Activated T-cell treated with anti-CD3 and anti-CD28 coated beads, Interleukin-2, amount 50 U/mL, for 4 hours (primary cell): ENCODE measurements at regions not wholly inside any gene's neighbourhood (a gene's known extent, or its start where the extent isn't known, plus 50 kb on each side); places are given as distances from the start of the nearest gene placed in this dataset.

Experiments
- ATAC-seq, 2 donors: fragments of 200-7000 bp; cut with Tn5 transposase; one replicate each; pipeline ENCODE4 v1.10.0; 2021
- DNase-seq: peaks from one replicate; pipeline ENCODE4 v3.0.0-alpha.2; 2020
- H3K27me3 Mint-ChIP-seq: one replicate; pipeline ENCODE4 v1.8.0; 2021; ENCODE audit warnings: low read depth, mixed read lengths
- H3K36me3 Mint-ChIP-seq: one replicate; pipeline ENCODE4 v1.8.0; 2022; ENCODE audit warnings: mixed read lengths; ENCODE audit not compliant: insufficient read depth
- H3K4me1 Mint-ChIP-seq: one replicate; pipeline ENCODE4 v1.8.0; 2021; ENCODE audit warnings: low read depth, mixed read lengths
- H3K4me3 Mint-ChIP-seq: one replicate; pipeline ENCODE4 v1.8.0; 2021; ENCODE audit warnings: mild to moderate bottlenecking, moderate library complexity, mixed read lengths
- H3K9me3 Mint-ChIP-seq: one replicate; pipeline ENCODE4 v1.8.0; 2021; ENCODE audit warnings: mixed read lengths

DNA sequence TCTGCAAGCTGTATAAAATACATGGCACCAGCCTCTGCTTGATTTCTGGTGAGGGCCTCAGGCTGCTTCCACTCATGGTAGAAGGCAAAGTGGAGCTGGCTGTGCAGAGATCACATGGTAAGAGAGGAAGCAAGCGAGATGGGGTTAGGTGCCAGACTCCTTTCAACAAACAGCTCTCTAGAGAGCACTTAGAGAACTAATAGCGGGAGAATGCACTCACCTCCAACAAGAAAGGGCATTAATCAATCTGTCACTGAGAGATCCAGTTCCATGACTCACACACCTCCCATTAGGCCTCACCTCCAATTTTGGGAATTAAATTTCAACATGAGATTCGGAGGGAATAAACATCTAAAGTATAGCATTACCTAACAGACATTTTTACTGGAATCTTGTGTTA is 644.1 kb upstream of the ARRDC4 start:
- no peak overlapping the region for H3K4me3 Mint-ChIP-seq
- no peaks in the 10 kb centered on the region for H3K36me3 Mint-ChIP-seq
- no peak for ATAC-seq
- peaks cover 11% of the 10 kb centered on the region for H3K9me3 Mint-ChIP-seq
- H3K4me1 Mint-ChIP-seq = no peaks in the 10 kb centered on the region
- no peaks in the 10 kb centered on the region for H3K27me3 Mint-ChIP-seq
- no peak for DNase-seq

DNA sequence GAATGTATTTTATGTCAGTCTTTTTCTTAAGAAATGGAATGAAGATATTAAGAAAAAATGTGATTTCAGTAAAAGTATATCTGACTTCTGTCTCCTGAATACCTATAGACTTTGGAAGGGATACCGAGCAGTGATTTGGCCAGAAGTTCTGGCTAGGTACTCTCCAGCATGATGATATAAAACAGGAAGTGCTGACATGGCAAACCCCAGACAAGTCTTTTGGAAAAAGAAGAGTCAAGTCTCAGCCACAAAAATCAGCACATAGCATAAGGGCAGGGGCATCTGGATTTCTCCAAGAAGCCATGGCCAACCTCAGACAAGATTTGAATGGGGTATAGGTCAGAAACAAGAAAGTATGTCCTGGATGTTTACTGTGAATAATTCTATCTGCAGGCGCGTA is 643.3 kb upstream of the ARRDC4 start:
- H3K4me3 Mint-ChIP-seq = no peak overlapping the region
- no peaks in the 10 kb centered on the region for H3K36me3 Mint-ChIP-seq
- no peak for DNase-seq
- H3K27me3 Mint-ChIP-seq = no peaks in the 10 kb centered on the region
- ATAC-seq = no peak
- H3K9me3 Mint-ChIP-seq = peaks cover 10% of the 10 kb centered on the region
- no peaks in the 10 kb centered on the region for H3K4me1 Mint-ChIP-seq

DNA sequence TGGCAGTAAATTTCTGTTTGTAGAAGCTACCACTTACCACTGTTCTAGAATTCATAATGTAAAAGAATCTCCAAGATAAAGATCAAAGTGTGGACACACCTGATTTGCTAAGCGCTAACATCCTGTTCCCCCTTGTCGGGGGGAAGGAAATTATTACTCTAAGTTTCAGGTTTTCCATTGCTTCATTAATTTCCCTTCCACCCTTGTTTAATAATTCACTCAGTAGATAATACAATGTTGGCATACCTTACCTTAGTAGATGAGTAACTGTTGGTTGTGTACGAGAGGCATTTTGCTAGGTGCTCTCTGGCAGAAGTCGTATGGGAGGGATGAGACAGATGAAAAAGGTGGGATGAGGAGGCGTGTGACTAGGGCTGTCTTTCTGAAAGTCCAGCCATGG is 641.2 kb upstream of the ARRDC4 start:
- no peaks in the 10 kb centered on the region for H3K27me3 Mint-ChIP-seq
- peaks cover 10% of the 10 kb centered on the region for H3K9me3 Mint-ChIP-seq
- DNase-seq (no peak), ATAC-seq (no peak)
- H3K4me1 Mint-ChIP-seq = no peaks in the 10 kb centered on the region
- no peaks in the 10 kb centered on the region for H3K36me3 Mint-ChIP-seq
- no peak overlapping the region for H3K4me3 Mint-ChIP-seq

DNA sequence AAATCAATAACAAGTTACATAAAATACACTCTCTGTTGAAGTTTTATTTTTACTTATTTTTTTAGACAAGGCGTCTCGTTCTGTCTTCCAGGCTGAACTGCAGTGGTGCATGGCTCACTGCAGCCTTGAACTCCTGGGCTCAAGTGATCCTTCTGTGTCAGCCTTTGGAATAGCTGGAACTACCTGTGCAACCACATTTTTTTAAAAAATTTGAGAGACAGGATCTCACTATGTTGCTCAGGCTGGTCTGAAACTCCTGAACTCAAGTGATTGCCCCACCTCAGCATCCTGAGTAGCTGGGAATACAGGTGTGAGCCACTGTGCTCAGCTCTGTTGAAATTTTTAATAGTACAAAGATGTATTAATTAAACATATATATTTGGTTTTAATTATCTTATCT is 614.3 kb upstream of the ARRDC4 start:
- ATAC-seq (no peak), DNase-seq (no peak)
- Mint-ChIP-seq H3K36me3 (no peaks in the 10 kb centered on the region), H3K9me3 (peaks cover 8% of the 10 kb centered on the region), H3K27me3 (no peaks in the 10 kb centered on the region), H3K4me1 (no peaks in the 10 kb centered on the region), H3K4me3 (no peak overlapping the region)

DNA sequence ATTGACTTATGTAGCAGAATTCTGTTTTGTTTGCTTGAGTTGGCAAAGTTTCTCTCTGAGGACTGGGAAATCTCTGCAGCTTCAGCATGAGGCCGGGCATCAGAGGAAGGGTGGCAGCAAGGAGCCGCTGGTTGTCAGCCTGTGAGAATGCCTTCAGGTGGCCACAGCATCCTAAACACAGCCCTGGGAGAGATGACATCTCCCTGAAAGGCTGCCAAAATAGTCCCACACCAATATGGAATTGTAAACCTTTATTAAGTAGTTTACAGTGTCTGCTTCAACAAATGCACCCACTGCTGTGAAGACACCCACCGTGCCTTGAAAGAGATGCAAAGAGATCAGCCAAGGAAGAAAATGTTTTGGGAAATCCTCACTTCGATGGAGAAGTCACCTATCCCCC is 609.7 kb upstream of the ARRDC4 start:
- DNase-seq (no peak), ATAC-seq (no peak)
- Mint-ChIP-seq H3K36me3 (no peaks in the 10 kb centered on the region), H3K27me3 (no peaks in the 10 kb centered on the region), H3K9me3 (peaks cover 3% of the 10 kb centered on the region), H3K4me3 (no peak overlapping the region), H3K4me1 (no peaks in the 10 kb centered on the region)

DNA sequence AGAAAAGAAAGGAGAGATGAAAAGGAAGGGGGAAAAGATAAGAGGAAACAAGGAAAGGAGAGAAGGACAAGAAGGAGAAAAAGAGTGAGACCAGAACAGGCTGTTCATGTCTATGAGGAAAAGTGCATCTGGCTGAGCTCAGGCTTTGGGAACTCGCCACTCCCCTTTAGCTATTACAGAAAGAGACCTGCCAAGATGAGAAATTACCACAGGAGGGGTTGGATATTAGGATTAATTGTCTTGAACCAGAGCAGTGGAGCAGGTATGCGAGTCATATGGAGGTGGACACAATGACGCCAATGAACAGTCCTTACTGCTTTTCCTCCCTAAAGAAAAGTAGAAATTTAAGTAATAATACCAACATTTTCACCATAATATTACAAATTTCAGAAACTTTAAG is 577.0 kb upstream of the ARRDC4 start:
- peaks cover 2% of the 10 kb centered on the region for H3K27me3 Mint-ChIP-seq
- H3K9me3 Mint-ChIP-seq = peaks cover 9% of the 10 kb centered on the region
- ATAC-seq = no peak
- no peaks in the 10 kb centered on the region for H3K36me3 Mint-ChIP-seq
- H3K4me3 Mint-ChIP-seq = no peak overlapping the region
- no peaks in the 10 kb centered on the region for H3K4me1 Mint-ChIP-seq
- DNase-seq = no peak

DNA sequence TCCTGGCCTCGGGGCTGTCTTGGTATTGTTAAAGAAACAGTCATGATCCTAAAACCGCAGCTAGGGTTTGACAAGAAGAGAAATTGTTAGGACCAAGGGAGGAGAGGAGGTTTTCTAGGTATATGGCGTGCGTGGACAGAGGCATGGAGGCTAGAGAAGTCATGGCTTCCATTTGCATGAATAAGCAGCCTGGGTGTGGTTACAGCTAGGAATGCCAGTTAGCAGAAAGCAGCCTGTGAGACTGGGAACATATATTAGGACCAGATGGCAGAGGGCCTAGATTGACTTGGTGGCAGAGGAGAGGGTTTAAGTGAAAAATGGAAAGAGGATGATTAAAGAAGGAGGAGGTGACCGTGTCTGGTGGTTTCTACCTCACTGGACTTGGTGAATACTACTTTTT is 573.6 kb upstream of the ARRDC4 start:
- no peak for DNase-seq
- H3K9me3 Mint-ChIP-seq = peaks cover 13% of the 10 kb centered on the region
- no peak for ATAC-seq

DNA sequence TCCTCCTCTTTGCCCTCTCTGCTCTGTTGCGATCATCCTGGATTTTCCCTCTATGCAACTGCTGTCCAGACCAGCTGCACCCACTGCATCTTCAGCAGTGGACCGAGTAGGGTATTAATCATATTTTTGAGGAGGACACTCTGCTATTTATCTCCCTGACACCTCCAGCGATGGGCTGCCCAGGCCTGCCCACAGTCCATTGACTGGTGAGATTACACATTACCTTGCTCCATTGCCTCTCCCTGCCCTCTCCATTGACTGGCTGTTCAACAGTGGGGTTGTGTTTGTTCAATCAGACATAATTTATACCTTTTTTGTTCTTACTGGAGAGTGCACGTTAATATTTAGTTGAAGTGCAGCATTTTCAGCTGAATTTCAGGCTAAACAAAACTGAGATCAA is 559.3 kb upstream of the ARRDC4 start:
- Mint-ChIP-seq H3K36me3 (no peaks in the 10 kb centered on the region), H3K9me3 (peaks cover 7% of the 10 kb centered on the region), H3K27me3 (no peaks in the 10 kb centered on the region), H3K4me3 (no peak overlapping the region), H3K4me1 (no peaks in the 10 kb centered on the region)
- no peak for ATAC-seq
- DNase-seq = no peak

More for the DNA sequence above, 573.6 kb upstream of the ARRDC4 start:
- no peaks in the 10 kb centered on the region for H3K36me3 Mint-ChIP-seq
- peaks cover 2% of the 10 kb centered on the region for H3K27me3 Mint-ChIP-seq
- H3K4me3 Mint-ChIP-seq = no peak overlapping the region
- H3K4me1 Mint-ChIP-seq = no peaks in the 10 kb centered on the region

DNA sequence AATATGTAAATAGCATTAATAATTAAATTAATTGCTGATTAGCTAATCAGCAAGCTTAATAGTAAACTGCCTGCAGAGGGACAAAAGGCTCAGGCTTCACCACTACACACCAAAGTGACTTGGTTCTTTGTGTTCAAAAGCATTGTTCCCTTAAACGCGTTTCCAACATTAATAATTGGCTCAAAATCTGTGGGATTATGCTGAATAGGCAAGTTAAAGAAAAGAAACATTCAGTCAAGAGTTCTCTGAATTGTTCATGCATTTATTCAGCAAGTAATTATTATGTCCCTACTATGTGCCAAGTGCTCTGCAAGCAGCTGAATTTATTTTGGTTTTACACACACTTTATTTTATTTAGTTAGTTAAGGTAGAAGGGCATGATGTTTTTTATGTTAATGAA is 558.5 kb upstream of the ARRDC4 start:
- ATAC-seq (no peak), DNase-seq (no peak)
- Mint-ChIP-seq H3K4me3 (no peak overlapping the region), H3K27me3 (no peaks in the 10 kb centered on the region), H3K9me3 (peaks cover 7% of the 10 kb centered on the region), H3K4me1 (no peaks in the 10 kb centered on the region), H3K36me3 (no peaks in the 10 kb centered on the region)

DNA sequence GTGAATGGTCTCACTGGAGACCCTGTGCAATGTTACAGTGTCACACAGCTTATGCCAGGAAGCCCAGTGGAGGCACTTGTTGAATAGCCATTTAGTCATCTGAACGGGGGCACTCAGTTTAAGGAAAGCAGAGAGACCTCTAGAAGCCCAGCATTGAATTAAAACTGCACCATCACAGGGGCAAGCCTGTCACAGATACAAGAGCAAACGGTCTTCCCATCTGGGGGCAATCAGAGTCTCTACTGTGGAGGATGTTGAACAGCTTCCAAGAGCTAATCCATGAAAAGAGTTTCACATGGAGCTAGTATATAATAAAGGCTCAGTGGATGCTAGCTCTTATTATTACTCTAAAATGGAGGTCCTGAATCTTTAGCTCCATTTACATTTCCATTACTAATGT is 553.7 kb upstream of the ARRDC4 start:
- no peak overlapping the region for H3K4me3 Mint-ChIP-seq
- H3K36me3 Mint-ChIP-seq = no peaks in the 10 kb centered on the region
- DNase-seq = no peak
- H3K27me3 Mint-ChIP-seq = no peaks in the 10 kb centered on the region
- H3K9me3 Mint-ChIP-seq = peaks cover 12% of the 10 kb centered on the region
- ATAC-seq = no peak
- no peaks in the 10 kb centered on the region for H3K4me1 Mint-ChIP-seq

DNA sequence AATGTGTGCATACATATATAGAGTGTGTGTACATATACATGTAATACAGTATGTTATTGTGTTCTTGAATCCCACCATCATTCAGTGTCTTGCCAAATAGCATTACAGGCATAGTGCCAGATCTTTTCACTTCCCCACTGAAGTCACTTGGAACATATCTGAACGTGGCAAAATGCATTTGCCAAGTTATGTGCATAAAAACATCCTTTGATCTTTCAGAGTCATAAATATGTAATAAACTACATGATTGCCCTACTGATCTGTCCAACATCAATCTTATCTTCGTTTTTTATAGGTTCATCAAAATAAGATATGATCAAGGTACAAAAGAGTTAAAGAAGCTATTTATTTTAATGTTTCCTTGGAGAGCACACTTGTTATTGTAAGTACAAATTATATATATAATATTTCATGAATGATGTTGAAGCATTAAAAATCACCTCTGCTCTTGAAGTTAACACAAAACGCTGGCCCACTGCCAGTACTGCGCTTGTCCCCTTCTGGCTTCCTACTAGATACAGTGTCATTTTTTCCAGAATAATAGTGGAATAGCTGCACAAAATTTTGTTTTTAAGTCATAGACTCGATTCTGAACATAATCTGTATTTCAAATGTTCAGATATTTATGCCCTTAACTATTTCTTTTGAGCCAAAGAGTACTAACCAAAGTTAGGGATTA is 549.5 kb upstream of the ARRDC4 start:
- ATAC-seq (no peak), DNase-seq (no peak)
- Mint-ChIP-seq H3K4me1 (no peaks in the 10 kb centered on the region), H3K4me3 (no peak overlapping the region), H3K9me3 (peaks cover 12% of the 10 kb centered on the region), H3K27me3 (no peaks in the 10 kb centered on the region), H3K36me3 (no peaks in the 10 kb centered on the region)

DNA sequence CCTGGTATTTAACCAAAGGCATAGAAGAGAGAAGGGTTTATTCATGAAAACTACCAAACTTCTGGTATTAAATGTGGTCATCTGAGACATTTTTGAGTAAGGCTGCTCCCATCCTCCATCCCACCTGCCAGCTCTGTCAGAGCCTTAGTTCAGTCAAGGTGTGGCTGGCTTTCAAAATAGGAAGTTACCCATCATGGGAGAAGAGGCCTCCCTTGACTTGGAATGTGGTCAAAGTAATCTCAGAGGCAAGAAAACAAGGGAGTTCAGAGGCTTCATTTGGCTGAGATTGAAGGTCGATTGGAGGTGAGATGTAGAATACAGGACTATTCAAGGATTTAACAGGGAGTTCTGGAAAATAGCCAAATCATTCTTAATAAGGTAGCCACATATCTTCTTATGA is 540.4 kb upstream of the ARRDC4 start:
- DNase-seq = no peak
- H3K4me1 Mint-ChIP-seq = no peaks in the 10 kb centered on the region
- no peaks in the 10 kb centered on the region for H3K27me3 Mint-ChIP-seq
- ATAC-seq = no peak
- no peak overlapping the region for H3K4me3 Mint-ChIP-seq
- peaks cover 10% of the 10 kb centered on the region for H3K9me3 Mint-ChIP-seq
- no peaks in the 10 kb centered on the region for H3K36me3 Mint-ChIP-seq

DNA sequence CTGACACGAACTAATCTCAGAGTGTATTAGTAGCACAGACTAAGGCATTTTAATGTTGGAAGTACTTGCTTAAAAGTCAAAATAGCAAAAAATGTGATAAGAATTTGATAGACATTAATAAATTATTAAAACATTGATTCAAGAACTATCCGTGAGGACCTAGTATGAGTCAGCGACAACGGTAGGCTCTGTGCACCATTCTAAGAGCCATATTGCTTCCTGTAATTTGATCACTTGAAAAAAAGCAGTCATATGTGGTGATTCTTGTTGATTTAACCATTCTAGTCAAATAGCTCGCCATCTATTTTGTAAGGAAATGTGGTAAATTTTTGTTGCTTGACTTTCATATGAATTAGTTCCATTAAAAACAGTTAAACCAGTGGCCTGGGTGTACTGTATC is 534.9 kb upstream of the ARRDC4 start:
- ATAC-seq (no peak), DNase-seq (no peak)
- Mint-ChIP-seq H3K27me3 (no peaks in the 10 kb centered on the region), H3K36me3 (no peaks in the 10 kb centered on the region), H3K9me3 (no peaks in the 10 kb centered on the region), H3K4me1 (no peaks in the 10 kb centered on the region), H3K4me3 (no peak overlapping the region)

DNA sequence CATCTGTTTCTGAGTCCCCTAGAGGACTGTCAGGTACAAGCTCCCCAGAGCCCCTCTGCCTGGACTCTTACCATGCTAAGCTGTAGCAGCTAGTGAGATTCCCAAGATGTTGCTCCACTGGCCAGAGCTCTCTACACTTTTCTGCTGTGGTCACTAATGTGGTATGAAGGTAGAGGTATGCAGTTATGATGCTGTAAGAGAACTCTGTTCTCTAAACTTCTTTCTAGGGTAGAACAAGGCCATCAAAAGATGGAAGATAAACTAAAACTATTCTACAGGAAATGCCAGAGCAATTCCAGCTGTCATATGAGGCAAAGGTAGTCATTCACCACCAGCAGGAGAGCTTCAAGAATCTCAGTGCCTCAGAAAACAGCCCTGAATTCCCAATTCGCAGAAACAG is 517.4 kb upstream of the ARRDC4 start:
- Mint-ChIP-seq H3K9me3 (peaks cover 4% of the 10 kb centered on the region), H3K27me3 (no peaks in the 10 kb centered on the region), H3K36me3 (no peaks in the 10 kb centered on the region), H3K4me3 (no peak overlapping the region), H3K4me1 (no peaks in the 10 kb centered on the region)
- no peak for DNase-seq
- ATAC-seq = no peak

DNA sequence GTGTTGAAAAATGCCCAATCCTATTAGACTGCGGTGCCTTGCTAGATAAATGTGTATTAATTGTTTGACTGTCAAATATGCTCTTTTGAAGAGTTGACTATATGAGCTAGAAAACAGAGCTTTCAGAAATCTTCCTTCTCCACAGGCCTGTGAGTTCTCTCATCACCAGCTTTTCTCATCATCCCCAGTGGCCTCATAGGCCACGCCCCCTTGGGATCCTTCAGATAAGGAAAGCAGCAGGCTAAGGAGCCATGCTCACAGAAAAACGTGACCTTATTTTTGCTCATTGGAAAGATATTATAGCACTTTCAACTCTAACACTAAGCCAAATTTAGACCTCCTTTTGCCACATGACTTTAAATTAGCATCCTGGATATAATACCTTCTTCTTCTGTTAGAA is 514.4 kb upstream of the ARRDC4 start:
- Mint-ChIP-seq H3K4me3 (no peak overlapping the region), H3K9me3 (no peaks in the 10 kb centered on the region), H3K27me3 (peaks cover 2% of the 10 kb centered on the region), H3K36me3 (no peaks in the 10 kb centered on the region), H3K4me1 (no peaks in the 10 kb centered on the region)
- DNase-seq = no peak
- no peak for ATAC-seq
